HG03439 (cell line): ENCODE measurements at regions not wholly inside any gene's neighbourhood (a gene's known extent, or its start where the extent isn't known, plus 50 kb on each side); places are given as distances from the start of the nearest gene placed in this dataset.
"Not testable (repeated sequence)": the region's sequence is repeated elsewhere in the genome, so short reads cannot be mapped to it uniquely, and the experiment has no call there.

ENCODE experiments used
- ATAC-seq: cut with Tn5 transposase; IDR thresholded peaks from one replicate; pipeline ENCODE4 v1.9.1; 2021; ENCODE audit warnings: mild to moderate bottlenecking, moderate library complexity; ENCODE audit not compliant: unreplicated experiment

DNA sequence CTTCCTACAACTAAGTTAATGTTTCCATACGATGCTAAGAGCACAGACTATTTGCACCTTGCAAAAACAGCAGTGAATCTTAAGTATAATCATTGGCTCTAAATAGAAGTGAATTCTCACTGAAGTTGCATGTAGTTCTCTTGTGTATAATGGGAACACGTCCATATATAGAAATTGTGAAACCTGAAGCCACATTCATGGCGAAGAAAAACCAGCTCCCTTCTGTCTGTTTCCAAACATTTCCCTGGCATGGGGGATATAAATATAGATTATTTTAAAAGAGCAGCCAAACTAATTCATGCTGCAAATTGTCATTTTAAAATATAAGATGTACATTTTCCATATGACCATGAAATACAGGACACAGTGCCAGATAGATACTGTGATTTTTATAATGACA is 71.1 kb downstream of the TRAM1L1 start:
- ATAC-seq = no peak

DNA sequence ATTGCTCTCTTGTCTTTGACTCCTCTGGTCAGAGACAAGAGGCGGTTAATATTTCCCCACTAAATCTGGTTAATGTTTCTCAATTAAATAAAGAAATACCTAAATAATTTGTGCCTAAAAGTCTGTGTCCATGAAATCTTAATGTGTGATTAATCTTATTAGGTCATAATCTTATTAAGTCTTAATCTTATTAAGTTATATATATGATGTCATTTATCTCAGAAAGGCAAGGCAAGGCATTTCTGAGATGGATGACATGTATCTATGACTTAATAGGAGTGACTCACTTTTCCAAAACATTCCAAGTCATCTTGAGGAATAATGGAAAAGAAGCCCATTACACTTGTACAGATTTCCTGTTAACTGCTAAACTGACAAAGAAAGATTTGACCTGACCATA is 74.7 kb downstream of the TRAM1L1 start:
- ATAC-seq = no peak

GRCh38 chr4:117001077-117001476 is 84.3 kb downstream of the TRAM1L1 start:
- ATAC-seq = peak; percentile 81

DNA sequence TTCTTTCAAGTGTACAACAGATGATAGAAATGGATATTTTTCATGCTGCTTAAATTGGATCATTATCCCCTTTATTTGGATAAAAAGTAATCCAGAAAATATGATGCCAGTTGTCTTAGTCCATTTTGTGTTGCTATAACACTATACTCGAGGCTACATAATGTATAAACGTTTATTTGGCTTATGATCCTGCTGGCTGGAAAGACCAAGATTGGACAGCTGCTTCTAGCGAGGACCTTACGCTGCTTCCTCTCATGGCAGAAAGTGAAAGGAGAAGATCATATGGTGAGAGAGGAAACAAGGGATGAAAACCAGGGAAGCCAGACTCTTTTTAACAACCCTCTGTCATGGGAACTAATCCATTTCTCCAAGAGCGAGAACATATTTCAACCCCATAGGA is 102.7 kb downstream of the TRAM1L1 start:
- no peak for ATAC-seq

DNA sequence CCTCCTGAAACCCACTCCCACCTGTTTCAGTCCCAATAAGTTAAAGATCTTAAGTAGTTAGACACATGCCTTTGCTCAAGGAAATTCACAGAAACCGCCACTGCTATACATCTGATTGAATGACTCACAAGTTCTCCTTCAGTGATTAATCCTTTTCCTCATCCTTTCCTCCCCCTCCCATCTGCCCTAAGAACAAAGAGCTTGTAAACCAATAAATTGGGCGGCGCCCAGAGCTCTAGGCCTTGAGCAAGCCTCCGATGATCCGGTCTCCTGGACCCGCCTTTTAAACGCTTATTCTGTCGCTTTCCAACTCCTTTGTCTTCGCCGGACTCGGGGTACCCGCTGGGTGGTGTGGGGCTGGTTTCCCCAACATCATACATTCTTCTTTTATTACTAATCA is 104.9 kb downstream of the TRAM1L1 start:
- ATAC-seq = not testable (repeated sequence)

DNA sequence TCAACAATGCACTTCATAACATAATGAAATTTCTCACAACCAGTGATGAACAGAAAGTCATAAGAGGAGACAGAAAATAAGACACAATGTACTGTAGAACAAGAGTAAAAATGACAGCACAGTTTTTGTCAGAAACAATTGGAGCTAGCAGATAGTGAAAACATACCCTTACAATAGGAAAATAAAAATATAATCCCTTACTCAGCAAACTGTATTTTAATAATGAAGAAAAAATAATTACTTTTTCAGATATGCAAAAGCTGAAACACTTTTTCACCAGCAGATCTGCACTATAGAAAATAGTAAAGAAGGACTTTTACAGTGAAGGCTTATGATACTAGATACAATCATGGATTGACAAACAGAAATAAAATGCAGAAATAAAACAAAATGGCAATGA is 126.3 kb downstream of the TRAM1L1 start:
- no peak for ATAC-seq

DNA sequence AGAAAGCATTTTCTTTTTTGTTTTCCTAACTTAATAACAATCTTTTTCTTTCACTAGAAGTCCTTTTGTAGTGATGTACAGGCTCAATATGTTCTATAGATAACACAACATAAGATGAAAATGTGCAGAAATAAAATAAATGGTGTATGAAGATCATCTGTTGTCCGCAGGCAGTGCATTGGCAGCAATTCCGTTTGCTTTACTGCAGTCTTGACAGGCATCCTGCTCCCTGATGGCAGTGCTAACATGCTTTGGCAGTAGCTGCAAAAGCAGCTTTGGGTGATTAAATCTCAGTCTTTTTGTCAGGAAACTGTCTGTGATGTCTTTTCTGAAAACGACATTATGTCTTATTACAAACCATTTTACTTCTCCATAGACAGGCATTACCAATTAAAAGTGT is 131.4 kb downstream of the TRAM1L1 start:
- ATAC-seq = no peak

- ATAC-seq = no peak
Observed at GRCh38 chr4:116952530-116953136, 132.7 kb downstream of the TRAM1L1 start.

DNA sequence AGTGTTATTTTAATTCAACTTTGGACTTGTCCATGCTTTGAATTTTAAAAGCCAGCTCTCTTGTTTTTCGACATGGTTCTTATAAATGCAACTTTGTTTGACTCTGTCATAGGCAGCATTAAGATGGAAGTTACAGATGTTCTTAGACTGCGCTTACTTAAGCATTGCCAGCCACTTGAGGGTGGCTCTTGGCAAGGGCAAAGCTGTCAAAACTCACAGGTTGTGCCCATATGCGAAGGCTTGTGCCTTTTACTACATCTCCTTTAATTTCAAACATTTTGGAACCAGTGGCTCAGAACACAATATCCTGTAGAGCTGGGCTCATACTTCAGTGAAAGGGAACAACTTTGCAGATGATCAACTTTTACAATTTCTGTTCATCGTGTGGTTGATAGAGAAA is 135.5 kb downstream of the TRAM1L1 start:
- no peak for ATAC-seq

DNA sequence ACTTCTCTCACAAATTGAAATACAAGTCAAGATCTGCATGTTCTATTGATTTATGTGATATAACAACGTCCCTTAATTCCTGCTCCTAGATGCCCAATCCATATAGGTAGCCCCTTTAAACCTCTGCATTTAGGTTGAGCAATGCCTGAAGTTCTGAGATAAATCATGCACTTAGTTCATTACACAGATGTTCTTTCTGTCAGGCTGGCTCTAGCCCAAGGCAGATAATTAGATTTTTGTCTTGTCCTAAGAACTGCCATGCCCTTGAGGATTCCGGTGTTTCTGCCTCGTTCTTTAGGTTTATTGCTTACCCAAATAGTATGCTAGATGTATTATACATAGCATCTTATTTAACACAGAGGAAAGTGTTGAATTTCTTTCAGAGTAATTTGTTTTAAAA is 143.1 kb downstream of the TRAM1L1 start:
- no peak for ATAC-seq

- no peak for ATAC-seq
Observed at GRCh38 chr4:116930329-116930728, 155.0 kb downstream of the TRAM1L1 start.

DNA sequence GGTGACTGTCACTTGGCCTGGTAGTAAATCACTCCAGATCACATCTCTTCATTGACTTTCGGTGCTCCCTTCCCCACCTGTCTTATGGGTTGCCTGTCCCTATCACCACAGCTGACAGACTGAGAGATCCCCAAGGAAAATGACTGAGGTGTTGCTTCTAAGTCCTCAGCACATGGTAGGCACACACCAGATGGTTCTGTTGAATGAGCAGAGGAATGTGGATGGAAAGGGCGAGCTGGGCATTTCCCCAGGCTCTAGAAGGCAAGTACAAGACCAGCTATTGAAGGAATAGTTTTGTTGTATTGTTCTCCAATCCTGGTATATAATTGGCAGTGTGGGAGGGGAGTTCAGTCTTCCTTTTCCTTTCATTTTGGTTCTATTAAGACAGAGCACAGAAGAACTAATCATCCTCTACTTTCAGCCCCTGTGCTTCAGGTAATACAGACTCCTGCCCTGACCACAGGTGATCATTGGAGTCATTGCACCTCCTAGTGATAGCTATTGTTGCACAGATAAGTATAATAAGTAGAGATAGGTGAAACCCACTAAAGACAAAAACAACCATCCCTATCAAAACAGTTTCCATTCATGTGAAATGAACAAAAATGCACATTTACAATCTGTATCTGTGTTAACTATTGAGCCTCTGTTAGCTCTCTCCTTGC is 158.6 kb downstream of the TRAM1L1 start:
- ATAC-seq = no peak

DNA sequence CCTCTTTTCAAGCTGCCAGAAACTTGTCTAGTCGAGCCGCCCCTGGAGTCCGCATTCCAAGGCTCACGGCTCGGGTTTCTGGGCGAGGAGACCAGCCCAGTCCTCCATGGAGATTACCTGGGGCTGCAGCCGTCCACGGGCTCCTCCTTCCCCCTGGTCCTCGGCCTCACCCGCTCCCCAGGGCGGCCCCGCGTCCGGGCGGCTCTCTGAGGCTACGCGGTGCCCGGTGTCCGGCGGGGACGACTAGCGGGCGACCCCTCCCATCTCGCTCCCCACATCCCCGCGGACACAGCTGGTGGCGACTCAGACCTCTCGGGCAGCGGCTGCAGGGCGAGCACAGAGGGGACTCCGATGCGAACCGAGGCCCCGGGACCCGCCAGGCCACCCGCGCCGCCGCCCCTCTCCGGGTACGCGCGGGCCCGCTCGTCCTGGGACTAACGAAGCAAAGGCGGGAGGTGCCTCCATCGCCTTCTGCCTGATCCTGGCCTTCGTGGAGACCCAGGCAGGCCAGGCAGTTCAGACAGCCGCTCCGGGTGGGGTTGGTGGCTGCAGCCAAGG is 159.4 kb downstream of the TRAM1L1 start:
- ATAC-seq = no peak

GRCh38 chr4:116923389-116923788 is 162.0 kb downstream of the TRAM1L1 start:
- ATAC-seq = no peak

DNA sequence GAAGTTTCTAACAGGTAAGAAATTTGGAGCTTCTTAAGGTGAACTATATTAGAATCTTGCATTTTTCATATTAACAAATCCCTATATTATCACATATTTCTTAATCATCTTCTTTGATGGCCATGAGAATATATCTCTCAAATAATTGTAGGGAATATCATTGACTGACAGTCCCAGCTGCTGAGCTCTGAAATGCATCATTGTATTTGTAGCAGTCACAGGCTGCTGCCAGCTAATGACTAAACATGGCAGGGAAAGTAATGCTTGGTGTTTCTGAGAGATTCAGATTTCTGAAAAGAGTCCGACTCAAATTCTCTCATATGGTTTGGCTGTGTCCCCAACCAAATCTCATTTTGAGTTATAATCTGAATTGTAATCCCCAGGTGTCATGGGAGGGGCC is 171.9 kb downstream of the TRAM1L1 start:
- no peak for ATAC-seq

DNA sequence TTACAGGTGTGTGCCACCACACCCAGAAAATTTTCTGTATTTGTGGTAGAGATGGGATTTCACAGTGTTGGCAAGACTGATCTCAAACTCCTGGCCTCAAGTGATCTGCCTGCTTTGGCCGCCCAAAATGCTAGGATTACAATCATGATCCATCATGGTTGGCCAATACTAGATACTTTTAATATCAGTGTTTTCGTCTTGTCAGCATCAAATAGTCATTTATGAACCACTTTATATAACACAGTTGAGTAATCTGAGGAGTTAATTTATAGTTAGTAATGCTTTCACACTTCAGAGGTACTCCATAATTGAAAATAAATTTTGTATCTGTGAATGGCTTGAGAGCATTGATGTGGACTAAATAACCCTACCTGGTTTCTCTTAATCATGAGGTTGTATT is 178.6 kb downstream of the TRAM1L1 start:
- no peak for ATAC-seq

DNA sequence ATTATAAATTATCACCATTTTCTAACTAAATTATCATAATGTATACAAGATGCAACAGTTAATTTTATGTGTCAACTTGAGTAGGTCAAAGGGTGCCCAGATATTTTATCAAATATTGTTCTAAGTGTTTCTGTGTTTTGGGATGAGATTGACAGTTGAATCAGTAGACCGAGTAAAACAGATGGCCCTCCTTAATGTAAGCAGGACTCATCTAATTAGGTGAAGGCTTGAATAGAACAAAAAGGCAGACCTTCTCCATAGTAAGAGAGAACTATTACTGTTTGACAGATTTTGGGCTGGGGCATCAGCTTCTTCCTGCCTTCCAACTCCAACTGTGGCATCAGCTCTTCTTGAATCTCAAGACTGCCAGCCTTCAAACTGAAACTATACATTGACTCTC is 185.8 kb downstream of the TRAM1L1 start:
- ATAC-seq = no peak

GRCh38 chr4:116885579-116885978 is 199.8 kb downstream of the TRAM1L1 start:
- no peak for ATAC-seq

- ATAC-seq = no peak
Observed at GRCh38 chr4:116882503-116882902, 202.9 kb downstream of the TRAM1L1 start.

- ATAC-seq = no peak
Observed at GRCh38 chr4:116881077-116881476, 204.3 kb downstream of the TRAM1L1 start.

DNA sequence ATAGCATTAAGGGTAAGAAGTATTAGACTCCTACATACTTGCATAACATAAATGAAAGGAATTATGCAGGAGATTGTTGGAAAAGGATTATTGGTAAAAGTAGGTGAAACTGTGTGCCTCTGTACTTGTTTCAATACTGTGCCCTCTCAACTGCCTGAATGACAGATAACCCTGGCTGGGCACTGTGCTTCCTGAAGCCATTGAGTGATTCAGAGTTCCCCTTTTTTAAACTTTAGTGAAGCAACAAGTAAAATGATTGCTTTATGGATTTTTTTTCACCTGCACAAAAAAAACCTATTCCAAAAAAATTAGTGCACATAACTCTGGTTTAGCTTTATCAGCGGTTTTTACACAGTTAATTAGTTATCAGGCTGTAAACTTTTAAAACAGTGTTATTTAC is 204.8 kb downstream of the TRAM1L1 start:
- no peak for ATAC-seq

DNA sequence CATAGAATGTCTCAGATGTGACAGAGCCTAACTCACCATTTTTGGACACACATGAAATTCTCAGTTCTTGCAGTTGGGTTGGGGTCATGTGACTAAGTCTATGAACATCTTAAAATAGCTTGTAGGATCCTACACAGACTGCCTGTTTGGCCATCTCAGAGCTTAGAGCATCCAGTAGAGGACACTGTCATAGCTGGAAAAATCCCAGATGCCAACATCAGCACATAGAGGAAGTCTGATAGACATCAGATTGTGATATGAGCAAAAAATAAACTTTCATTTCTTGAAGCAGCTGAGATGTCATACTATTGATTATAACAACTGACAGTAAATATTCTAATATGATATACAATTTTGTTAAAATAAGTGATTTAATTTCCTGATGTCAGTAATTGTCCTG is 207.1 kb downstream of the TRAM1L1 start:
- no peak for ATAC-seq

DNA sequence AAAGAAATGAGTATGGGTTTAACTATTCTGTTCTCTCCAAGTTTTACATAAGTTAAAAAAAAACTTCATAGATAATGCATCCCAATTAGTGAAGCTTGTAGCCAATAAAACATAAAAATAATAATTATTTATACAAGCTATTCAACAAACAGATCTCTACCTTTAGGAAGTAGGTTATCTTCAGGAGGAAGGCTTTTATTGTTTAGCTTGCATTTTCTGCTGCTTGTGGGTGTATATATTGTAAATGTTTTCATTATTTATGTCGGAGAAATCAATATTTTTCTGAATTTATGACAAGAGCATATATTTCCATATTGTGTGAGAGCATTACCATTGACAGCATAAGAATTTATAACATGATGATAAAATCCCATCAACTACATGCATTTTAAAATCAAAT is 208.3 kb downstream of the TRAM1L1 start:
- ATAC-seq = no peak
